ENCODE measurements at regions not wholly inside any gene's neighbourhood (a gene's known extent, or its start where the extent isn't known, plus 50 kb on each side); places are given as distances from the start of the nearest gene placed in this dataset.

DNA sequence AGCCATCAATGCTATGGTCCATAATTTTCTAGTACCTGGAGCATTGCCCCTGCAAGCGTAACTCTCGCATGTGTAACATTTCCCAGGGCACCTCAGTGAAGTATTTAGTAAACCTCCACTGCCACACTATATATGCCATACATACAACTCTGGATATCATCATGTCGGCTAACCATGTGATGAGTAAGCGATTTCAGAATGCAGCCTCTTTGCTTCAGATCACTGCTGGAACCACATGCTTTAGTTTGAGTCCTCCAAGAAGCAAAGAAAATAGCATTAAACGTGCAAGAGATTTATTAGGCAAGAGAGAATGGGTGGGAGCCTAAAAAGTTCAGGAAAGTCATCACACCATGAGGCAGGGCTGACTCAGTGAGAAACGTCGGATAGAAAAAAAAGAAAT, 635.6 kb upstream of the SLITRK5 start:
- no peaks in the 10 kb centered on the region for H3K36me3 ChIP-seq (replicated peaks; ENCODE audit: insufficient read depth, low read depth)
- no peak overlapping the region for H3K4me2 ChIP-seq
- TF ChIP-seq EZH2 (IDR thresholded peaks at IDR 0.05; ENCODE audit: borderline replicate concordance) (no peak), EZH2phosphoT487 (IDR thresholded peaks at IDR 0.05; ENCODE audit: low read depth, severe bottlenecking, unreplicated experiment) (no peak)
- TF ChIP-seq, protein P1, sequence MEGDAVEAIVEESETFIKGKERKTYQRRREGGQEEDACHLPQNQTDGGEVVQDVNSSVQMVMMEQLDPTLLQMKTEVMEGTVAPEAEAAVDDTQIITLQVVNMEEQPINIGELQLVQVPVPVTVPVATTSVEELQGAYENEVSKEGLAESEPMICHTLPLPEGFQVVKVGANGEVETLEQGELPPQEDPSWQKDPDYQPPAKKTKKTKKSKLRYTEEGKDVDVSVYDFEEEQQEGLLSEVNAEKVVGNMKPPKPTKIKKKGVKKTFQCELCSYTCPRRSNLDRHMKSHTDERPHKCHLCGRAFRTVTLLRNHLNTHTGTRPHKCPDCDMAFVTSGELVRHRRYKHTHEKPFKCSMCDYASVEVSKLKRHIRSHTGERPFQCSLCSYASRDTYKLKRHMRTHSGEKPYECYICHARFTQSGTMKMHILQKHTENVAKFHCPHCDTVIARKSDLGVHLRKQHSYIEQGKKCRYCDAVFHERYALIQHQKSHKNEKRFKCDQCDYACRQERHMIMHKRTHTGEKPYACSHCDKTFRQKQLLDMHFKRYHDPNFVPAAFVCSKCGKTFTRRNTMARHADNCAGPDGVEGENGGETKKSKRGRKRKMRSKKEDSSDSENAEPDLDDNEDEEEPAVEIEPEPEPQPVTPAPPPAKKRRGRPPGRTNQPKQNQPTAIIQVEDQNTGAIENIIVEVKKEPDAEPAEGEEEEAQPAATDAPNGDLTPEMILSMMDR (IDR thresholded peaks at IDR 0.05; ENCODE audit: poor library complexity) = no peak
- peak; percentile 7 for DNase-seq (ENCODE audit: low spot score)
- no peak overlapping the region for H3K27ac ChIP-seq
- H3K4me3 ChIP-seq = no peak overlapping the region
- no peaks in the 10 kb centered on the region for H3K9me3 ChIP-seq (ENCODE audit: low read depth)
- 76% methylated on average over 7 of the region's 7 CpGs for WGBS (ENCODE audit: low lambda C conversion rate, missing lambda C conversion rate)
- H4K20me1 ChIP-seq (ENCODE audit: insufficient read depth, poor library complexity, severe bottlenecking) = no peaks in the 10 kb centered on the region
- H3K79me2 ChIP-seq = no peaks in the 10 kb centered on the region
- H3K4me1 ChIP-seq (ENCODE audit: insufficient read depth) = no peaks in the 10 kb centered on the region
- H3K9me2 ChIP-seq (replicated peaks; ENCODE audit: insufficient read depth) = no peaks in the 10 kb centered on the region
- H3K27me3 ChIP-seq = no peaks in the 10 kb centered on the region
- no peak overlapping the region for H2AFZ ChIP-seq

DNA sequence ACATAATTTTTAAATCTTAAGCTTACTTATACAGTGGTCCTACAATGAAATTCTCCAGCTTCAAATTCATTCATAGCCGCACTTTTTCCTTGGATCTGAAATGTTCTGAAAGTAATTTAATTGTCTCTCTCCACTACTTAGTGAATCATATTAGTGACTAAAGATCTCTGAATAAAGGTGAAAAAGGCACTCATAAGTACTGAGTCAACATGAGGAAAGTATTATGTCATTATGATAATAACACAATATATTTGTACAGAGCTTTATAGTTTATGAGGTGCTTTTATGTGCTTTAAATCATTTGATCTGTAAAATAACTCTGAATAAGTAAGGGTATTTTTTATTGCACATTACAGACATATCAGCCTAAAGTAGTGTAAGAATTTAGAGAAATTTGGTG, 628.2 kb upstream of the SLITRK5 start:
- DNase-seq (ENCODE audit: low spot score) = no peak
- 89% methylated on average over 1 of the region's 1 CpG for WGBS (ENCODE audit: low lambda C conversion rate, missing lambda C conversion rate)

DNA sequence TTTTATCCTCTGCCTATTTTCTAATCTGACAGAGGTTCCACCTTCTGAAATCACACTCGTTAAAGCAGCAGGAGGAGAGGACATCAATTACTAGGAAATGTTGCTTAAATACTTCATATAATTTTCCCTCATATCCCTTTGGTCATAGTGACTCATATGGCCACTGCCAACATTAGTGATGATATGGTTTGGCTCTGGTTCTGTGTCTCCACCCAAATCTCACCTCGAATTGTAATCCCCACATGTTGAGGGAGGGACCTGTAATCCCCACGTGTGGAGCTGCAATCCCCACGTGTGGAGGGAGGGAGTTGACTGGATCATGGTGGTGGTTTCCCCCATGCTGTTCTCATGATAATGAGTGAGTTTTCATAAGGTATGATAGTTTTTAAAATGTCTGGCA, 618.4 kb upstream of the SLITRK5 start:
- Histone ChIP-seq H3K4me1 (ENCODE audit: insufficient read depth) (no peaks in the 10 kb centered on the region), H4K20me1 (ENCODE audit: insufficient read depth, poor library complexity, severe bottlenecking) (no peaks in the 10 kb centered on the region), H3K4me2 (no peak overlapping the region), H3K9me3 (ENCODE audit: low read depth) (no peaks in the 10 kb centered on the region), H3K4me3 (no peak overlapping the region), H3K36me3 (replicated peaks; ENCODE audit: insufficient read depth, low read depth) (no peaks in the 10 kb centered on the region), H3K27ac (no peak overlapping the region), H3K27me3 (no peaks in the 10 kb centered on the region), H3K9me2 (replicated peaks; ENCODE audit: insufficient read depth) (no peaks in the 10 kb centered on the region), H3K79me2 (no peaks in the 10 kb centered on the region), H2AFZ (no peak overlapping the region)
- TF ChIP-seq, protein P1 (IDR thresholded peaks at IDR 0.05; ENCODE audit: poor library complexity) = no peak
- TF ChIP-seq EZH2 (IDR thresholded peaks at IDR 0.05; ENCODE audit: borderline replicate concordance) (no peak), EZH2phosphoT487 (IDR thresholded peaks at IDR 0.05; ENCODE audit: low read depth, severe bottlenecking, unreplicated experiment) (no peak)
- WGBS (ENCODE audit: low lambda C conversion rate, missing lambda C conversion rate) = 83% methylated on average over 4 of the region's 4 CpGs
- no peak for DNase-seq (ENCODE audit: low spot score)

More for the DNA sequence above, 628.2 kb upstream of the SLITRK5 start:
- TF ChIP-seq, protein P1 (IDR thresholded peaks at IDR 0.05; ENCODE audit: poor library complexity) = no peak
- no peak for TF ChIP-seq EZH2 (IDR thresholded peaks at IDR 0.05; ENCODE audit: borderline replicate concordance)
- TF ChIP-seq EZH2phosphoT487 (IDR thresholded peaks at IDR 0.05; ENCODE audit: low read depth, severe bottlenecking, unreplicated experiment) = no peak
- Histone ChIP-seq H4K20me1 (ENCODE audit: insufficient read depth, poor library complexity, severe bottlenecking) (no peaks in the 10 kb centered on the region), H3K27me3 (no peaks in the 10 kb centered on the region), H3K79me2 (no peaks in the 10 kb centered on the region), H3K9me2 (replicated peaks; ENCODE audit: insufficient read depth) (no peaks in the 10 kb centered on the region), H3K4me1 (ENCODE audit: insufficient read depth) (no peaks in the 10 kb centered on the region), H3K27ac (no peak overlapping the region), H3K9me3 (ENCODE audit: low read depth) (no peaks in the 10 kb centered on the region), H3K4me3 (no peak overlapping the region), H2AFZ (no peak overlapping the region), H3K4me2 (no peak overlapping the region), H3K36me3 (replicated peaks; ENCODE audit: insufficient read depth, low read depth) (no peaks in the 10 kb centered on the region)

Measured in hepatocyte (in vitro differentiated cells).